Endothelial cell of umbilical vein (primary cell): ENCODE measurements at regions not wholly inside any gene's neighbourhood (a gene's known extent, or its start where the extent isn't known, plus 50 kb on each side); places are given as distances from the start of the nearest gene placed in this dataset.

Experiments
- BruUV-seq: library from RNA; stranded (reverse); fragments of 400-500 nt; replicated peaks from 2 replicates; lab custom pipeline; 2021; lab: Mats Ljungman, UMichigan
- CTCF ChIA-PET: fragments of 300-600, 350-600 bp; sonication (Branson Sonifier 250); formaldehyde crosslinking; loops from one replicate; lab custom pipeline; 2021; ENCODE audit warnings: antibody characterized with exemption, inconsistent platforms; lab: Charles Lee
- POLR2A ChIA-PET: fragments of 300-600, 350-600 bp; sonication (Branson Sonifier 250); formaldehyde crosslinking; loops from one replicate; lab custom pipeline; 2021; ENCODE audit warnings: antibody characterized with exemption, inconsistent platforms; lab: Charles Lee
- DNase-seq: peaks from one replicate; pipeline ENCODE4 v3.0.0-alpha.2; 2011; ENCODE audit warnings: low read depth, low spot score
- FAIRE-seq: peaks from 2 replicates; lab custom pipeline; 2011; peaks lifted over from hg19 to GRCh38; lab: Jason Lieb, UNC
- H2AFZ ChIP-seq: 2 replicates; pipeline ENCODE4 v1.6.0; 2012; ENCODE audit warnings: low read depth, low read length, control low read depth, inconsistent platforms
- H3K27ac ChIP-seq: 2 replicates; pipeline ENCODE4 v1.5.1; 2011; ENCODE audit warnings: low read depth, mild to moderate bottlenecking, control low read depth, low read length, moderate library complexity; ENCODE audit not compliant: insufficient read depth
- H3K27me3 ChIP-seq, 2 experiments: 2 replicates each; pipeline versions ENCODE4 v1.6.0 to v1.6.1; 2011; ENCODE audit warnings: low read length in 2 of 2, mixed read lengths in 1 of 2; ENCODE audit not compliant: control insufficient read depth in 2 of 2, insufficient read depth in 2 of 2
- H3K36me3 ChIP-seq, 2 experiments: 2 replicates in 1 of 2; 3 replicates in 1 of 2; pipeline ENCODE4 v1.5.1; 2011; ENCODE audit warnings: low read length in 2 of 2, mild to moderate bottlenecking in 1 of 2, moderate library complexity in 1 of 2; ENCODE audit not compliant: control insufficient read depth in 2 of 2, insufficient read depth in 2 of 2; ENCODE audit errors: extremely low read depth in 1 of 2
- H3K4me1 ChIP-seq: 3 replicates; pipeline ENCODE4 v1.5.1; 2011; ENCODE audit warnings: mild to moderate bottlenecking, low read length; ENCODE audit not compliant: control insufficient read depth, insufficient read depth; ENCODE audit errors: extremely low read depth
- H3K4me2 ChIP-seq: 2 replicates; pipeline ENCODE4 v1.6.1; 2011; ENCODE audit warnings: low read length, control low read depth, mixed read lengths; ENCODE audit not compliant: insufficient read depth
- H3K4me3 ChIP-seq, 3 experiments: fragments of 200-600 bp in 1 of 3; sonication (generic), shearing (Covaris generic) in 1 of 3; replicated peaks in 1 of 3; 2 replicates each; pipeline ENCODE4 v1.5.1; 2011 to 2016; ENCODE audit warnings: control low read depth in 3 of 3, low read length in 3 of 3, mild to moderate bottlenecking in 2 of 3, inconsistent platforms in 1 of 3, low read depth in 1 of 3, moderate library complexity in 1 of 3; ENCODE audit not compliant: insufficient read depth in 1 of 3
- H3K79me2 ChIP-seq: 2 replicates; pipeline ENCODE4 v1.6.0; 2012; ENCODE audit warnings: low read length, inconsistent platforms; ENCODE audit not compliant: control insufficient read depth, insufficient read depth
- H3K9ac ChIP-seq: replicated peaks from 2 replicates; pipeline ENCODE3; 2011; ENCODE audit warnings: low read length, control low read depth; ENCODE audit not compliant: insufficient read depth; ENCODE audit errors: extremely low read depth
- H3K9me1 ChIP-seq: replicated peaks from 3 replicates; pipeline ENCODE4 v1.6.0; 2011; ENCODE audit warnings: mild to moderate bottlenecking, low read length; ENCODE audit not compliant: control insufficient read depth, insufficient read depth; ENCODE audit errors: extremely low read depth
- H3K9me3 ChIP-seq: replicated peaks from 2 replicates; pipeline ENCODE4 v1.5.1; 2012; ENCODE audit warnings: low read length, inconsistent platforms; ENCODE audit not compliant: control insufficient read depth, insufficient read depth
- H4K20me1 ChIP-seq: replicated peaks from 2 replicates; pipeline ENCODE3; 2011; ENCODE audit warnings: mild to moderate bottlenecking, low read length; ENCODE audit not compliant: control insufficient read depth, insufficient read depth; ENCODE audit errors: extremely low read depth
- FOS ChIP-seq: IDR thresholded peaks from 2 replicates; pipeline ENCODE4 v1.6.1; 2011; ENCODE audit warnings: mild to moderate bottlenecking, low read length, moderate library complexity, borderline replicate concordance; ENCODE audit not compliant: insufficient read depth
- GATA2 ChIP-seq: IDR thresholded peaks from 2 replicates; pipeline ENCODE4 v1.7.0; 2011; ENCODE audit warnings: low read depth, mild to moderate bottlenecking, moderate library complexity, mixed read lengths, low read length; ENCODE audit not compliant: insufficient read length, insufficient read depth
- JUN ChIP-seq: IDR thresholded peaks from 2 replicates; pipeline ENCODE4 v1.6.1; 2011; ENCODE audit warnings: borderline replicate concordance, low read depth; ENCODE audit not compliant: insufficient read length, insufficient read depth
- MYC ChIP-seq: IDR thresholded peaks from one replicate; pipeline ENCODE4 v1.6.1; 2011; ENCODE audit warnings: mild to moderate bottlenecking, low read depth, low read length
- POLR2AphosphoS5 ChIP-seq: IDR thresholded peaks from 2 replicates; pipeline ENCODE4 v1.6.1; 2012; ENCODE audit warnings: low read depth, mild to moderate bottlenecking, control low read depth, low read length, moderate library complexity; ENCODE audit not compliant: insufficient read depth
- dilution Hi-C: fragments of 300-500 bp; cut with MboI; formaldehyde crosslinking; loops from one replicate; pipeline ENCODE4 v1.15.0; 2019; ENCODE audit warnings: low sequenced_read_pairs; ENCODE audit not compliant: extremely low pct_ligation_motif_present
- intact Hi-C: fragments of 100-400 bp; cut with micrococcal nuclease; formaldehyde crosslinking; loops from one replicate; pipeline ENCODE4 v1.10.0; 2022
- TF ChIP-seq, protein P1 (sequence below): IDR thresholded peaks from 2 replicates; pipeline ENCODE4 v1.6.1; 2011; ENCODE audit not compliant: insufficient read depth, insufficient read length

DNA sequence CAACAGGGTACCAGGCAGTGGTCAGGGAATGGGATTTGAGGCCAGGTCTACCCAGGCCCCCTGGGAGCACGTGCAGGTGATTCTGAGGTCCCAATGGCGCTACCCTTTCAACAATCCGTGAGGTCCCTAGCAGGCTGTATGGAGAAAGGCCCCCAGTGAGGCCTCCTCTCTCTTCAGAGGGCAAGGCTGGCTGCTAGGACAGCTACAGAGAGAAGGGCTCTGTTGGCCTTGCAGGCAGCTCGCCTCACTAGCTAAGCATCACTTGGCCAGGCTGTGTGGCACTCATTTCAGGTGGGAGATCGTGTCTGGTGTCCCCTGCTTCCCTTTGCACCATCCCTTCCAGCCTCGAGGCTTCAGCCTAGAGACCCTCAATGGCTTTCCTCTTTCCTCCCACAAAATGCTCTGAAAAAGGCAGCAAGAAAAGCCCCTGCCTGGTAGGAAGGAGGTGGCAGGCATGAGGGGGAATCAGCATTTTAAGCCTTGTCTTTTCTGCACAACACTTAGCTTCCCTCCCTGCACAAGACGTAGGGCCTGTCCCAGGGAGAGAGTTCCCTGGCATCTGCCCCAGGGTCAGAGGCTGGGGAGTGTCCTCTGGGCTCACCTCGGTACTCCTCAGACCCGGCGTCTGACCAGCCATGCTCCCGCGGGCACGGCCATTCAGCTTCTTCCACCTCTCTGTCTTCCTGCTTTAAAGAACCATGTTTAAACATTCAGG lies 111.8 kb downstream of the ASB7 start:
- no peaks in the 10 kb centered on the region for H3K27me3 ChIP-seq
- no peaks in the 10 kb centered on the region for H3K9me3 ChIP-seq
- H4K20me1 ChIP-seq = no peaks in the 10 kb centered on the region
- BruUV-seq = no TSS peak
- H3K4me1 ChIP-seq = peaks cover 9% of the 10 kb centered on the region
- H3K9ac ChIP-seq = no peak overlapping the region
- dilution Hi-C loops = no loop called here
- no peak overlapping the region for H2AFZ ChIP-seq
- no peaks in the 10 kb centered on the region for H3K36me3 ChIP-seq
- H3K9me1 ChIP-seq = no peaks in the 10 kb centered on the region
- no peak for DNase-seq
- ChIA-PET POLR2A (no interaction called here), CTCF (interaction anchor here (1.0 to 1.4 kb wide), 3 partner anchors 7 to 204 kb away, joined by 3 to 7 read pairs (median 7); no protein-coding TSS in a partner anchor)
- FAIRE-seq = no peak
- intact Hi-C loops = no loop called here
- no peak overlapping the region for H3K27ac ChIP-seq
- H3K4me3 ChIP-seq = no peak overlapping the region
- no peak overlapping the region for H3K4me2 ChIP-seq
- TF ChIP-seq, protein P1, sequence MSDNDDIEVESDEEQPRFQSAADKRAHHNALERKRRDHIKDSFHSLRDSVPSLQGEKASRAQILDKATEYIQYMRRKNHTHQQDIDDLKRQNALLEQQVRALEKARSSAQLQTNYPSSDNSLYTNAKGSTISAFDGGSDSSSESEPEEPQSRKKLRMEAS = no peak
- TF ChIP-seq JUN = no peak
- no peak for TF ChIP-seq FOS
- TF ChIP-seq POLR2AphosphoS5 = no peak
- TF ChIP-seq MYC = no peak
- no peak for TF ChIP-seq GATA2
- no peaks in the 10 kb centered on the region for H3K79me2 ChIP-seq

DNA sequence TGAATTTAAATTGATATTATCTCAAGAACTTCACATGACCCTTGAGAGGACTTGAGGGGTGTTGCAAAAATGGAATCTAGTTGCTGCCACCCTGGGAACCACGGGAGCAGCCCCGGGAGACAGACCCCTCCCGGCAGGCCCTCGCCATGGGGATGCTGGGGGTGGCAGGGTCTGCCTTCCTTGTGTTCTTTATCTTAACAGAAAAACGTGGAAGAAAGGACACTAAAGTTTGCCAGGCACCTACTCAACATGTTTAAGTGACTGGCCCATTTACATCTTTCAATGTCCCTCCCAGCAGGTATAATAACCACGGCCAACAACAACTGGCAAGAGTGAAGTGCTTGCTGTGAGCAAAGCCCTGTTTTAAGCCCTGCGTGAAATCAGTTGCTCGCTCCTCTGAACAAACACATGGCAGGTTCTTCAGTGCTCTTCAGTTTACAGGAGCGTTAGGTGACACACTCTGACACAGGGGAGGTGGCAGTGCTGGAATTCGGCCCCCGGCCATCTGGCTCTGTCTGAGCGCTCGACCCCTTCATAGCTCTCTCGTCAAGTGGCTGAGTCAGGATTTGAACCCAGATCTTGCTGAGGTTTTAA lies 112.5 kb downstream of the ASB7 start:
- H3K27me3 ChIP-seq = no peaks in the 10 kb centered on the region
- FAIRE-seq = no peak
- POLR2A ChIA-PET = no interaction called here
- no peaks in the 10 kb centered on the region for H3K79me2 ChIP-seq
- H3K9ac ChIP-seq = no peak overlapping the region
- H3K36me3 ChIP-seq = no peaks in the 10 kb centered on the region
- peaks cover 9% of the 10 kb centered on the region for H3K4me1 ChIP-seq
- no TSS peak for BruUV-seq
- CTCF ChIA-PET = no interaction called here
- H3K9me1 ChIP-seq = no peaks in the 10 kb centered on the region
- no peak overlapping the region for H2AFZ ChIP-seq
- H3K27ac ChIP-seq = no peak overlapping the region
- no peak overlapping the region for H3K4me2 ChIP-seq
- dilution Hi-C loops = no loop called here
- TF ChIP-seq POLR2AphosphoS5 (no peak), FOS (no peak), GATA2 (no peak)
- TF ChIP-seq, protein P1 = no peak
- no peaks in the 10 kb centered on the region for H3K9me3 ChIP-seq
- no peak overlapping the region for H3K4me3 ChIP-seq
- DNase-seq = no peak
- intact Hi-C loops = no loop called here
- no peaks in the 10 kb centered on the region for H4K20me1 ChIP-seq
